ENCODE measurements at regions not wholly inside any gene's neighbourhood (a gene's known extent, or its start where the extent isn't known, plus 50 kb on each side); places are given as distances from the start of the nearest gene placed in this dataset.

GRCh38 chr6:4588581-4588980, 187.6 kb upstream of the CDYL start:
- TF ChIP-seq SIN3A (IDR thresholded peaks at IDR 0.05; ENCODE audit: borderline replicate concordance, insufficient read depth, low read length), result no peak
- TF ChIP-seq POLR2AphosphoS5 (IDR thresholded peaks at IDR 0.05; ENCODE audit: low read depth, low read length), result no peak
- TF ChIP-seq REST (IDR thresholded peaks at IDR 0.05; ENCODE audit: insufficient read depth in 1 of 2, low read depth in 2 of 2, low read length in 2 of 2), result no peak
- no peak for TF ChIP-seq TAF1 (IDR thresholded peaks at IDR 0.05; ENCODE audit: borderline replicate concordance, insufficient read depth, low read length)
- TF ChIP-seq FOXP2 (optimal IDR thresholded peaks at IDR 0.05; ENCODE audit: borderline replicate concordance, extremely low read depth, extremely low read length, insufficient read depth), result no peak

- TF ChIP-seq FOXP2 (optimal IDR thresholded peaks at IDR 0.05; ENCODE audit: borderline replicate concordance, extremely low read depth, extremely low read length, insufficient read depth) (no peak), SIN3A (IDR thresholded peaks at IDR 0.05; ENCODE audit: borderline replicate concordance, insufficient read depth, low read length) (no peak), TAF1 (IDR thresholded peaks at IDR 0.05; ENCODE audit: borderline replicate concordance, insufficient read depth, low read length) (no peak), POLR2AphosphoS5 (IDR thresholded peaks at IDR 0.05; ENCODE audit: low read depth, low read length) (no peak), REST (IDR thresholded peaks at IDR 0.05; ENCODE audit: insufficient read depth in 1 of 2, low read depth in 2 of 2, low read length in 2 of 2) (no peak)
These were observed 188.0 kb upstream of the CDYL start for GRCh38 chr6:4588163-4588562.

- TF ChIP-seq FOXP2 (optimal IDR thresholded peaks at IDR 0.05; ENCODE audit: borderline replicate concordance, extremely low read depth, extremely low read length, insufficient read depth) (no peak), POLR2AphosphoS5 (IDR thresholded peaks at IDR 0.05; ENCODE audit: low read depth, low read length) (no peak), SIN3A (IDR thresholded peaks at IDR 0.05; ENCODE audit: borderline replicate concordance, insufficient read depth, low read length) (no peak), TAF1 (IDR thresholded peaks at IDR 0.05; ENCODE audit: borderline replicate concordance, insufficient read depth, low read length) (no peak), REST (IDR thresholded peaks at IDR 0.05; ENCODE audit: insufficient read depth in 1 of 2, low read depth in 2 of 2, low read length in 2 of 2) (no peak)
These were observed 189.0 kb upstream of the CDYL start for GRCh38 chr6:4587171-4587570.

- TF ChIP-seq TAF1 (IDR thresholded peaks at IDR 0.05; ENCODE audit: borderline replicate concordance, insufficient read depth, low read length) (no peak), SIN3A (IDR thresholded peaks at IDR 0.05; ENCODE audit: borderline replicate concordance, insufficient read depth, low read length) (no peak)
These were observed 189.7 kb upstream of the CDYL start for GRCh38 chr6:4586469-4586859.

- TF ChIP-seq REST (IDR thresholded peaks at IDR 0.05; ENCODE audit: insufficient read depth in 1 of 2, low read depth in 2 of 2, low read length in 2 of 2), result no peak
- TF ChIP-seq TAF1 (IDR thresholded peaks at IDR 0.05; ENCODE audit: borderline replicate concordance, insufficient read depth, low read length), result no peak
- TF ChIP-seq SIN3A (IDR thresholded peaks at IDR 0.05; ENCODE audit: borderline replicate concordance, insufficient read depth, low read length), result no peak
These were observed 190.3 kb upstream of the CDYL start for GRCh38 chr6:4585682-4586468.

All from PFSK-1 (cell line).